CD4-positive, alpha-beta T cell (primary cell): ENCODE measurements at regions not wholly inside any gene's neighbourhood (a gene's known extent, or its start where the extent isn't known, plus 50 kb on each side); places are given as distances from the start of the nearest gene placed in this dataset.

Experiments
- ATAC-seq: fragments of 200-7000 bp; cut with Tn5 transposase; one replicate; pipeline ENCODE4 v1.10.0; 2022; ENCODE audit warnings: mild to moderate bottlenecking; ENCODE audit not compliant: poor library complexity
- CTCF ChIA-PET: fragments of 350-600 bp; sonication (Branson Sonifier 250); formaldehyde crosslinking; loops from one replicate; lab custom pipeline; 2021; ENCODE audit warnings: antibody characterized with exemption, inconsistent platforms; lab: Charles Lee
- POLR2A ChIA-PET: fragments of 350-600 bp; sonication (Branson Sonifier 250); formaldehyde crosslinking; loops from one replicate; lab custom pipeline; 2021; ENCODE audit warnings: antibody characterized with exemption, inconsistent platforms; lab: Charles Lee
- DNase-seq, 14 experiments: peaks; one replicate each; pipeline ENCODE4 v3.0.0-alpha.2; 2013 to 2020; ENCODE audit warnings: mixed read lengths in 2 of 14
- H3K27ac ChIP-seq, 2 donors: one replicate each; pipeline versions ENCODE4 v1.5.1 to v1.7.0; 2013; ENCODE audit warnings: low read length in 2 of 2, low read depth in 1 of 2, mild to moderate bottlenecking in 1 of 2
- H3K27me3 ChIP-seq, 2 experiments: 1 replicate in 1 of 2; 2 replicates in 1 of 2; pipeline versions ENCODE4 v1.6.1 to v1.7.0; 2013; ENCODE audit warnings: low read length in 2 of 2, control low read depth in 1 of 2, mild to moderate bottlenecking in 1 of 2, moderate library complexity in 1 of 2; ENCODE audit not compliant: insufficient read depth in 2 of 2, control insufficient read depth in 1 of 2
- H3K36me3 ChIP-seq: one replicate; pipeline ENCODE4 v1.6.1; 2013; ENCODE audit warnings: low read length, control low read depth; ENCODE audit not compliant: insufficient read depth
- H3K4me1 ChIP-seq: one replicate; pipeline ENCODE4 v1.6.1; 2013; ENCODE audit warnings: low read length, control low read depth; ENCODE audit not compliant: insufficient read depth
- H3K4me3 ChIP-seq: one replicate; pipeline ENCODE4 v1.5.1; 2013; ENCODE audit warnings: mild to moderate bottlenecking, low read length, moderate library complexity
- H3K9me3 ChIP-seq, 2 experiments: 1 replicate in 1 of 2; 2 replicates in 1 of 2; pipeline versions ENCODE4 v1.6.1 to v1.7.0; 2013; ENCODE audit warnings: low read length in 2 of 2, mild to moderate bottlenecking in 2 of 2, control low read depth in 1 of 2, moderate library complexity in 1 of 2; ENCODE audit not compliant: control insufficient read depth in 1 of 2, insufficient read depth in 1 of 2
- H3K27ac Mint-ChIP-seq: one replicate; pipeline ENCODE4 v1.8.0; 2020; ENCODE audit warnings: mixed read lengths
- H3K27me3 Mint-ChIP-seq: one replicate; pipeline ENCODE4 v1.8.0; 2021; ENCODE audit warnings: mixed read lengths
- H3K36me3 Mint-ChIP-seq: one replicate; pipeline ENCODE4 v1.8.0; 2021; ENCODE audit warnings: low read depth, mixed read lengths
- H3K4me1 Mint-ChIP-seq: one replicate; pipeline ENCODE4 v1.8.0; 2021; ENCODE audit warnings: low read depth, mixed read lengths
- H3K4me3 Mint-ChIP-seq: one replicate; pipeline ENCODE4 v1.8.0; 2020; ENCODE audit warnings: mild to moderate bottlenecking, mixed read lengths
- H3K9me3 Mint-ChIP-seq: one replicate; pipeline ENCODE4 v1.8.0; 2020; ENCODE audit warnings: mixed read lengths
- intact Hi-C, 2 experiments: fragments of 100-400 bp; cut with DNase I in 1 of 2; cut with micrococcal nuclease in 1 of 2; formaldehyde crosslinking; loops; one replicate each; pipeline versions ENCODE4 v1.15.1 to v1.9.0; 2023 to 2025; cut with DNase I, micrococcal nuclease
- TF ChIP-seq, protein P1 (sequence below): fragments of 200-600 bp; IDR thresholded peaks from one replicate; pipeline ENCODE4 v1.8.0; 2022; ENCODE audit warnings: antibody characterized with exemption, mild to moderate bottlenecking

DNA sequence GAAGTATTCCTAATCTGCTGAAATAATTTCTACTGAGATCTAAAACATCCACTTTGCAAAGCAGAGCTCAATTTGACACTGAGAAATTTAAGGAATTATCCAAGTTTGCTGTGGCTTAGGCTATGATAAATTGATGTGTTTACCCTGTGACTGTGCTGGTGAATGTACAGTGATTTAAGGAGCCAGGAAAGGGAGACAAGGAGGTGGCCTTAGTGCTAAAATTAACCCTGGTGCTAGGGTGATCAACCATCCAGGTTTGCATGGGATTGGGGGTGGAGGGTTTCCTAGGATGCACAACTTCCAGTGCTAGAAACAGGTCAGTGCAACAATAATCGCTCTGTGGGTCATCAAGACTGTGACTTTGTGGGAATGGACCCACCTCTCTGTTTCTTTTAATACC, 307.5 kb upstream of the SPRED2 start:
- Mint-ChIP-seq H3K4me1 (no peaks in the 10 kb centered on the region), H3K4me3 (no peak overlapping the region), H3K27me3 (peaks cover 51% of the 10 kb centered on the region), H3K27ac (no peak overlapping the region), H3K9me3 (peaks cover 6% of the 10 kb centered on the region), H3K36me3 (no peaks in the 10 kb centered on the region)
- TF ChIP-seq, protein P1, sequence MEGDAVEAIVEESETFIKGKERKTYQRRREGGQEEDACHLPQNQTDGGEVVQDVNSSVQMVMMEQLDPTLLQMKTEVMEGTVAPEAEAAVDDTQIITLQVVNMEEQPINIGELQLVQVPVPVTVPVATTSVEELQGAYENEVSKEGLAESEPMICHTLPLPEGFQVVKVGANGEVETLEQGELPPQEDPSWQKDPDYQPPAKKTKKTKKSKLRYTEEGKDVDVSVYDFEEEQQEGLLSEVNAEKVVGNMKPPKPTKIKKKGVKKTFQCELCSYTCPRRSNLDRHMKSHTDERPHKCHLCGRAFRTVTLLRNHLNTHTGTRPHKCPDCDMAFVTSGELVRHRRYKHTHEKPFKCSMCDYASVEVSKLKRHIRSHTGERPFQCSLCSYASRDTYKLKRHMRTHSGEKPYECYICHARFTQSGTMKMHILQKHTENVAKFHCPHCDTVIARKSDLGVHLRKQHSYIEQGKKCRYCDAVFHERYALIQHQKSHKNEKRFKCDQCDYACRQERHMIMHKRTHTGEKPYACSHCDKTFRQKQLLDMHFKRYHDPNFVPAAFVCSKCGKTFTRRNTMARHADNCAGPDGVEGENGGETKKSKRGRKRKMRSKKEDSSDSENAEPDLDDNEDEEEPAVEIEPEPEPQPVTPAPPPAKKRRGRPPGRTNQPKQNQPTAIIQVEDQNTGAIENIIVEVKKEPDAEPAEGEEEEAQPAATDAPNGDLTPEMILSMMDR = no peak
- ChIA-PET CTCF (no interaction called here), POLR2A (no interaction called here)
- H3K27ac ChIP-seq = no peak overlapping the region
- no peaks in the 10 kb centered on the region for H3K4me1 ChIP-seq
- H3K27me3 ChIP-seq = no peaks in the 10 kb centered on the region
- no peak overlapping the region for H3K4me3 ChIP-seq
- DNase-seq = no peak
- no peak for ATAC-seq
- intact Hi-C loops = no loop called here
- H3K9me3 ChIP-seq = no peaks in the 10 kb centered on the region
- H3K36me3 ChIP-seq = no peaks in the 10 kb centered on the region

DNA sequence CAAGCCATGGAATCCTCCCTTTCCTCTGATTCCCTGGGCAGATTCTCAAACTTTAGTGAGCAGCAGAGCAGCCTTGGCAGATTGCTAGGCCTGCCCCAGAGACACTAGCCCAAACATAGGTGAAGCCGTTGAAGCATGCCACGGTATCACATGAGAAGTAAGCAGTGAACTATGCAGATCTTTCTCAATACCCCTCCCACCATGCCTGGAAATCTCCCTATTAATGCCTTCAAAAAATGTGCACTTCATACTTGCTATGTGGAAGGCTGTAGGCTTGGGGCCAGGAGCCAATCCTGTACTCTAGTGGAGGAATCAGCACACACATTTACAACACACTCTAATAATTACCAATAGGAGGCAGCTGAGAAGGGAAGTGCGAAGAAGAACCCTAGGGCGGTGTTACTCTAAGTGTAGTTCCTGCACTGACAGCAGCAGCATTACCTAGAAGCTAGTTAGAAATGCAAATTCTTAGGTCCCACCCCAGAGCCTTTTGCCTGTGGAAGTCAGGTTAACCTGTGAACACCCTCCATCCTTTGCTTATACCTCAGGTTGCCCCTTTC, 305.1 kb upstream of the SPRED2 start:
- Mint-ChIP-seq H3K27ac (no peak overlapping the region), H3K4me3 (no peak overlapping the region), H3K4me1 (no peaks in the 10 kb centered on the region), H3K36me3 (no peaks in the 10 kb centered on the region), H3K27me3 (peaks cover 43% of the 10 kb centered on the region), H3K9me3 (peaks cover 6% of the 10 kb centered on the region)
- H3K36me3 ChIP-seq = no peaks in the 10 kb centered on the region
- CTCF ChIA-PET = no interaction called here
- POLR2A ChIA-PET = no interaction called here
- H3K4me1 ChIP-seq = no peaks in the 10 kb centered on the region
- H3K27ac ChIP-seq = no peak overlapping the region
- intact Hi-C loops = no loop called here
- no peaks in the 10 kb centered on the region for H3K9me3 ChIP-seq
- DNase-seq (no peak), ATAC-seq (no peak)
- H3K27me3 ChIP-seq = no peaks in the 10 kb centered on the region
- H3K4me3 ChIP-seq = no peak overlapping the region
- TF ChIP-seq, protein P1 = no peak

DNA sequence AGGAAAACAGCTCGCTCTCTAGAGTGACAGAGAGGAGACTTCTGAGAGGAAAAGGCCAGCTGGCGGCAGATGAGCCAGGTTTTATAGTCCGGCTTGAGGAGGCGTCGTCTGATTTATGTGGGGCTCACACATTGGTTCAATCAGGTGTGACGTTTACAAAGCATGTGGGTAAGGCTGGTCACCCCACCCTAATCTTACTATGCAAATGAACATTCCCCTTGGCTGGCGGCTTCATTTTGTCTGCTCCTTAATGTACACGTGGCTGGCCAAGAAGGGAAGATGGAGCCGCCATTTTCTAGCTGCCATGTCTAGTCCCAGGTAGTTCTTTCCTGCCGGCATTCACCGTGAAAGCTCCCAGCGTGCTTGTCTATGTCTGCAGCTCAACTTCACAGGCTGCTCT, 299.1 kb upstream of the SPRED2 start:
- Mint-ChIP-seq H3K27ac (no peak overlapping the region), H3K4me3 (no peak overlapping the region), H3K36me3 (no peaks in the 10 kb centered on the region), H3K4me1 (no peaks in the 10 kb centered on the region), H3K9me3 (peaks cover 2% of the 10 kb centered on the region), H3K27me3 (peaks cover 12% of the 10 kb centered on the region)
- Histone ChIP-seq H3K36me3 (no peaks in the 10 kb centered on the region), H3K27ac (no peak overlapping the region), H3K9me3 (no peaks in the 10 kb centered on the region), H3K27me3 (no peaks in the 10 kb centered on the region), H3K4me3 (no peak overlapping the region), H3K4me1 (no peaks in the 10 kb centered on the region)
- TF ChIP-seq, protein P1 = no peak
- intact Hi-C loops = no loop called here
- ChIA-PET CTCF (no interaction called here), POLR2A (no interaction called here)
- DNase-seq (no peak), ATAC-seq (no peak)
